Neural progenitor cell (in vitro differentiated cells): ENCODE measurements at regions not wholly inside any gene's neighbourhood (a gene's known extent, or its start where the extent isn't known, plus 50 kb on each side); places are given as distances from the start of the nearest gene placed in this dataset.

Experiments used
- DNase-seq: peaks from one replicate; pipeline ENCODE4 v3.0.0-alpha.2; 2016; ENCODE audit warnings: low spot score
- H2AFZ ChIP-seq: fragments of 200-600 bp; sonication (generic); replicated peaks from 2 replicates; pipeline ENCODE4 v1.6.1; 2016; ENCODE audit warnings: antibody characterized with exemption
- H3F3A ChIP-seq: fragments of 200-600 bp; sonication (generic); 2 replicates; pipeline ENCODE4 v1.6.1; 2016; ENCODE audit warnings: antibody characterized with exemption, low read depth
- H3K27ac ChIP-seq: fragments of 200-600 bp; sonication (generic); 2 replicates; pipeline ENCODE4 v1.5.1; 2016; ENCODE audit warnings: mild to moderate bottlenecking
- H3K27me3 ChIP-seq: fragments of 200-600 bp; sonication (generic); 2 replicates; pipeline ENCODE4 v1.6.1; 2016; ENCODE audit warnings: mild to moderate bottlenecking, moderate library complexity
- H3K36me3 ChIP-seq: fragments of 200-600 bp; sonication (generic); 2 replicates; pipeline ENCODE4 v1.5.1; 2016
- H3K4me1 ChIP-seq: fragments of 200-600 bp; sonication (generic); 2 replicates; pipeline ENCODE4 v1.6.1; 2016; ENCODE audit warnings: mixed run types
- H3K4me2 ChIP-seq: fragments of 200-600 bp; sonication (generic); 2 replicates; pipeline ENCODE4 v1.6.1; 2016
- H3K4me3 ChIP-seq: fragments of 200-600 bp; sonication (generic); 2 replicates; pipeline ENCODE4 v1.5.1; 2016
- H3K79me2 ChIP-seq: fragments of 200-600 bp; sonication (generic); 2 replicates; pipeline ENCODE4 v1.6.1; 2016; ENCODE audit warnings: low read depth
- H3K9ac ChIP-seq: fragments of 200-600 bp; sonication (generic); 2 replicates; pipeline ENCODE4 v1.6.1; 2016
- H3K9me3 ChIP-seq: fragments of 200-600 bp; sonication (generic); 2 replicates; pipeline ENCODE4 v1.5.1; 2016; ENCODE audit warnings: low read depth
- H4K20me1 ChIP-seq: fragments of 200-600 bp; sonication (generic); 2 replicates; pipeline ENCODE4 v1.6.1; 2016; ENCODE audit warnings: low read depth
- H3K27ac Mint-ChIP-seq: 3 replicates; pipeline ENCODE4 v1.8.0; 2021; ENCODE audit warnings: mixed read lengths
- H3K27me3 Mint-ChIP-seq: 2 replicates; pipeline ENCODE4 v1.8.0; 2022; ENCODE audit warnings: low read depth, mild to moderate bottlenecking, inconsistent platforms, moderate library complexity, mixed read lengths; ENCODE audit not compliant: insufficient read depth
- H3K36me3 Mint-ChIP-seq: 3 replicates; pipeline ENCODE4 v1.8.0; 2021; ENCODE audit warnings: mixed read lengths
- H3K4me1 Mint-ChIP-seq: 3 replicates; pipeline ENCODE4 v1.8.0; 2021; ENCODE audit warnings: mixed read lengths
- H3K4me3 Mint-ChIP-seq: 3 replicates; pipeline ENCODE4 v1.8.0; 2021; ENCODE audit warnings: mild to moderate bottlenecking, moderate library complexity, mixed read lengths
- H3K9me3 Mint-ChIP-seq: 3 replicates; pipeline ENCODE4 v1.8.0; 2020; ENCODE audit warnings: mixed read lengths
- EZH2 ChIP-seq: fragments of 200-600 bp; sonication (generic); IDR thresholded peaks from 2 replicates; pipeline ENCODE4 v1.6.1; 2017; ENCODE audit warnings: antibody characterized with exemption, mild to moderate bottlenecking, moderate library complexity
- EZH2phosphoT487 ChIP-seq: fragments of 200-600 bp; sonication (generic); IDR thresholded peaks from 2 replicates; pipeline ENCODE4 v1.6.1; 2017; ENCODE audit warnings: antibody characterized with exemption
- TF ChIP-seq, protein P1 (sequence below): fragments of 200-600 bp; sonication (generic); IDR thresholded peaks from 2 replicates; pipeline ENCODE4 v1.5.1; 2017; ENCODE audit warnings: antibody characterized with exemption, mild to moderate bottlenecking

DNA sequence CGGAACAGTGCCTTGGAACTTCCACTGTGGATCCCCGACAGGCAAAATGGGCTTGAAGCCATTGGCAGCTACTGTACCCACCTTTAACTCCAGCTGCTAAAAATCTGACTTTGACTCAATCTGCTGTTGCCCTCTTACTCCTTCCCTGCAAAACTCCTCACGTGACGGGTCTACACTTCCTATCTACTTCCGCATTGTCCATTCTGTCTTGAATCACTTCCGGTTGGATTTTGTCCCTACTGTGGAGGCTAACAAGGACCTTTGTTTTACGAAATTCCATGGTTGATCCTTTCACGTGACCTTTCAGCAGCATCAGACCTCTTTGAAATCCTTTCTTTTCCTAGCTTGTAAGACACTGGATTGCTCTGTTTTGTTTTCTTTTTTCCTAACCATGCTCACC lies 268.4 kb downstream of the PRDM2 start:
- no peak overlapping the region for H3K27ac ChIP-seq
- H3K4me3 Mint-ChIP-seq, result no peak overlapping the region
- no peak for TF ChIP-seq EZH2phosphoT487
- no peak for TF ChIP-seq EZH2
- TF ChIP-seq, protein P1, sequence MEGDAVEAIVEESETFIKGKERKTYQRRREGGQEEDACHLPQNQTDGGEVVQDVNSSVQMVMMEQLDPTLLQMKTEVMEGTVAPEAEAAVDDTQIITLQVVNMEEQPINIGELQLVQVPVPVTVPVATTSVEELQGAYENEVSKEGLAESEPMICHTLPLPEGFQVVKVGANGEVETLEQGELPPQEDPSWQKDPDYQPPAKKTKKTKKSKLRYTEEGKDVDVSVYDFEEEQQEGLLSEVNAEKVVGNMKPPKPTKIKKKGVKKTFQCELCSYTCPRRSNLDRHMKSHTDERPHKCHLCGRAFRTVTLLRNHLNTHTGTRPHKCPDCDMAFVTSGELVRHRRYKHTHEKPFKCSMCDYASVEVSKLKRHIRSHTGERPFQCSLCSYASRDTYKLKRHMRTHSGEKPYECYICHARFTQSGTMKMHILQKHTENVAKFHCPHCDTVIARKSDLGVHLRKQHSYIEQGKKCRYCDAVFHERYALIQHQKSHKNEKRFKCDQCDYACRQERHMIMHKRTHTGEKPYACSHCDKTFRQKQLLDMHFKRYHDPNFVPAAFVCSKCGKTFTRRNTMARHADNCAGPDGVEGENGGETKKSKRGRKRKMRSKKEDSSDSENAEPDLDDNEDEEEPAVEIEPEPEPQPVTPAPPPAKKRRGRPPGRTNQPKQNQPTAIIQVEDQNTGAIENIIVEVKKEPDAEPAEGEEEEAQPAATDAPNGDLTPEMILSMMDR, result no peak
- H3K27me3 Mint-ChIP-seq, result peaks cover 7% of the 10 kb centered on the region
- H3K27ac Mint-ChIP-seq, result no peak overlapping the region
- H3K9me3 Mint-ChIP-seq, result no peaks in the 10 kb centered on the region
- H3K36me3 Mint-ChIP-seq, result no peaks in the 10 kb centered on the region
- H3K4me3 ChIP-seq, result no peak overlapping the region
- no peaks in the 10 kb centered on the region for H3K4me1 ChIP-seq
- H2AFZ ChIP-seq, result no peak overlapping the region
- no peak overlapping the region for H3K9ac ChIP-seq
- H3K27me3 ChIP-seq, result no peaks in the 10 kb centered on the region
- H3F3A ChIP-seq, result no peaks in the 10 kb centered on the region
- H3K4me2 ChIP-seq, result no peak overlapping the region
- no peaks in the 10 kb centered on the region for H4K20me1 ChIP-seq
- DNase-seq, result no peak
- no peaks in the 10 kb centered on the region for H3K36me3 ChIP-seq
- no peaks in the 10 kb centered on the region for H3K9me3 ChIP-seq
- H3K79me2 ChIP-seq, result no peaks in the 10 kb centered on the region
- no peaks in the 10 kb centered on the region for H3K4me1 Mint-ChIP-seq

GRCh38 chr1:13970631-13971247 lies 270.8 kb downstream of the PRDM2 start:
- Mint-ChIP-seq H3K4me1 (no peaks in the 10 kb centered on the region), H3K27me3 (peaks cover 3% of the 10 kb centered on the region), H3K4me3 (no peak overlapping the region), H3K9me3 (no peaks in the 10 kb centered on the region), H3K36me3 (no peaks in the 10 kb centered on the region), H3K27ac (no peak overlapping the region)
- DNase-seq, result no peak
- no peaks in the 10 kb centered on the region for H3K36me3 ChIP-seq
- no peaks in the 10 kb centered on the region for H3K79me2 ChIP-seq
- H3K27me3 ChIP-seq, result no peaks in the 10 kb centered on the region
- H3K4me3 ChIP-seq, result no peak overlapping the region
- no peaks in the 10 kb centered on the region for H3F3A ChIP-seq
- no peak overlapping the region for H2AFZ ChIP-seq
- H3K9me3 ChIP-seq, result no peaks in the 10 kb centered on the region
- TF ChIP-seq, protein P1, result no peak
- TF ChIP-seq EZH2 (no peak), EZH2phosphoT487 (no peak)
- no peak overlapping the region for H3K27ac ChIP-seq
- H3K4me2 ChIP-seq, result no peak overlapping the region
- H4K20me1 ChIP-seq, result no peaks in the 10 kb centered on the region
- H3K9ac ChIP-seq, result no peak overlapping the region
- H3K4me1 ChIP-seq, result no peaks in the 10 kb centered on the region

- H3K27me3 ChIP-seq, result no peaks in the 10 kb centered on the region
- no peaks in the 10 kb centered on the region for H3K79me2 ChIP-seq
- no peak overlapping the region for H2AFZ ChIP-seq
- DNase-seq, result no peak
- Mint-ChIP-seq H3K36me3 (no peaks in the 10 kb centered on the region), H3K9me3 (peaks cover 5% of the 10 kb centered on the region), H3K4me3 (no peak overlapping the region), H3K27me3 (peaks cover 2% of the 10 kb centered on the region), H3K4me1 (no peaks in the 10 kb centered on the region), H3K27ac (no peak overlapping the region)
- no peak overlapping the region for H3K4me3 ChIP-seq
- no peaks in the 10 kb centered on the region for H4K20me1 ChIP-seq
- no peak overlapping the region for H3K9ac ChIP-seq
- no peaks in the 10 kb centered on the region for H3F3A ChIP-seq
- TF ChIP-seq, protein P1, result no peak
- TF ChIP-seq EZH2phosphoT487 (no peak), EZH2 (no peak)
- no peaks in the 10 kb centered on the region for H3K4me1 ChIP-seq
- no peaks in the 10 kb centered on the region for H3K9me3 ChIP-seq
- no peak overlapping the region for H3K27ac ChIP-seq
- no peaks in the 10 kb centered on the region for H3K36me3 ChIP-seq
- no peak overlapping the region for H3K4me2 ChIP-seq
These were observed 276.5 kb downstream of the PRDM2 start for GRCh38 chr1:13976485-13976884.
